ENCODE measurements at regions not wholly inside any gene's neighbourhood (a gene's known extent, or its start where the extent isn't known, plus 50 kb on each side); places are given as distances from the start of the nearest gene placed in this dataset.
"Not testable (repeated sequence)": the region's sequence is repeated elsewhere in the genome, so short reads cannot be mapped to it uniquely, and the experiment has no call there.

- TF ChIP-seq CTCF (conservative IDR thresholded peaks at IDR 0.05; ENCODE audit: low read depth, low read length); USF2 (IDR thresholded peaks at IDR 0.05; ENCODE audit: low read depth, low read length); POLR2A (IDR thresholded peaks at IDR 0.05; ENCODE audit: low read depth, low read length); FOS (IDR thresholded peaks at IDR 0.05; ENCODE audit: low read depth, low read length); SMC3 (IDR thresholded peaks at IDR 0.05; ENCODE audit: low read depth, low read length); MXI1 (IDR thresholded peaks at IDR 0.05; ENCODE audit: borderline replicate concordance, low read depth, low read length); CHD1 (IDR thresholded peaks at IDR 0.05; ENCODE audit: low read depth, low read length); MAZ (IDR thresholded peaks at IDR 0.05; ENCODE audit: borderline replicate concordance, low read depth, low read length); CEBPB (IDR thresholded peaks at IDR 0.05; ENCODE audit: low read depth, low read length); RAD21 (IDR thresholded peaks at IDR 0.05; ENCODE audit: low read length); ELK1 (IDR thresholded peaks at IDR 0.05; ENCODE audit: borderline replicate concordance, low read depth, low read length); RFX5 (IDR thresholded peaks at IDR 0.05; ENCODE audit: low read depth, low read length); RCOR1 (IDR thresholded peaks at IDR 0.05; ENCODE audit: insufficient replicate concordance, low read length): not testable (repeated sequence)
These were observed 1373.8 kb upstream of the DEFB115 start for GRCh38 chr20:29883514-29884219.

Data from IMR-90 (cell line).